Thyroid gland (tissue), 4 donors: ENCODE measurements at regions not wholly inside any gene's neighbourhood (a gene's known extent, or its start where the extent isn't known, plus 50 kb on each side); places are given as distances from the start of the nearest gene placed in this dataset.

Source experiments
- DNase-seq, 2 donors: peaks; one replicate each; pipeline ENCODE4 v3.0.0-alpha.2; 2019
- H3K27ac ChIP-seq, 3 donors: fragments of 200-600 bp; sonication (generic); 1 replicate in 2 of 3; 2 replicates in 1 of 3; pipeline ENCODE4 v1.5.1; 2016 to 2019; ENCODE audit warnings: mild to moderate bottlenecking in 1 of 3, moderate library complexity in 1 of 3
- H3K27me3 ChIP-seq: fragments of 200-600 bp; sonication (generic); one replicate; pipeline ENCODE4 v1.5.1; 2019
- H3K36me3 ChIP-seq, 2 donors: fragments of 200-600 bp; sonication (generic); one replicate each; pipeline ENCODE4 v1.5.1; 2016 to 2019
- H3K4me1 ChIP-seq, 2 donors: fragments of 200-600 bp; sonication (generic); one replicate each; pipeline ENCODE4 v1.5.1; 2017 to 2019
- H3K4me3 ChIP-seq, 3 donors: fragments of 200-600 bp; sonication (generic); replicated peaks in 1 of 3; 1 replicate in 2 of 3; 2 replicates in 1 of 3; pipeline ENCODE4 v1.5.1; 2016; ENCODE audit warnings: mild to moderate bottlenecking in 1 of 3
- H3K9me3 ChIP-seq: fragments of 200-600 bp; sonication (generic); one replicate; pipeline ENCODE4 v1.5.1; 2017
- POLR2A ChIP-seq, 2 donors: fragments of 450-650 bp; IDR thresholded peaks; one replicate each; pipeline ENCODE4 v1.6.1; 2017; ENCODE audit warnings: antibody characterized with exemption in 2 of 2, mild to moderate bottlenecking in 2 of 2, moderate library complexity in 1 of 2
- WGBS, 2 donors: methylation state at CpG; one replicate each; pipeline ENCODE4 v1.1.5; 2017; 5-methylcytosine and 5-hydroxymethylcytosine counted together
- intact Hi-C: fragments of 100-400 bp; cut with DNase I; formaldehyde crosslinking; loops from one replicate; pipeline ENCODE4 v1.15.1; 2023
- TF ChIP-seq, protein P1 (sequence below), 6 experiments: fragments of 200-600 bp in 3 of 6; fragments of 450-650 bp in 3 of 6; sonication (generic) in 3 of 6; IDR thresholded peaks; one replicate each; pipeline ENCODE4 v1.5.1; 2016 to 2019; ENCODE audit warnings: antibody characterized with exemption in 6 of 6, mild to moderate bottlenecking in 2 of 6, inconsistent platforms in 1 of 6, moderate library complexity in 1 of 6

DNA sequence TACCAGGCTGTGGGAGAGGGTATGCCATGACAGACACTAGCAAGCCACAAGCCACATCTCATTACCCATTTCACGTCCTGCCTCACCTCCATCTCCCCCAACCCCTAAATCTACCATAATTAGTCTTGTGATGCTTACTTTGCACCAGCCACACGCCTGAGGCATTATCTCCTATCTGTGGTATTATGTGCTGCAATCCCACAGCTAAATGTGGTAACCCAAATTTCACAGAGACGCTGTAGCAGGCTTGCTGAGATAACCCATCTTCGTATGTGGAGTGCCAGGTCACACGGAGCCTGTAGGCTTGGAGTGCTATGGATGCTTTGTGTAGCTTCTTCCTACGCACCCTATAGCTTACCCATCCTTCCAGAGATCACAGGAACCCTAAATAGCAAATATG is 256.7 kb upstream of the KCNH8 start:
- Histone ChIP-seq H3K4me3 (no peak overlapping the region), H3K27ac (no peak overlapping the region), H3K27me3 (no peaks in the 10 kb centered on the region), H3K9me3 (no peaks in the 10 kb centered on the region), H3K36me3 (no peaks in the 10 kb centered on the region), H3K4me1 (peaks cover 4% of the 10 kb centered on the region in 2 donors)
- TF ChIP-seq, protein P1, sequence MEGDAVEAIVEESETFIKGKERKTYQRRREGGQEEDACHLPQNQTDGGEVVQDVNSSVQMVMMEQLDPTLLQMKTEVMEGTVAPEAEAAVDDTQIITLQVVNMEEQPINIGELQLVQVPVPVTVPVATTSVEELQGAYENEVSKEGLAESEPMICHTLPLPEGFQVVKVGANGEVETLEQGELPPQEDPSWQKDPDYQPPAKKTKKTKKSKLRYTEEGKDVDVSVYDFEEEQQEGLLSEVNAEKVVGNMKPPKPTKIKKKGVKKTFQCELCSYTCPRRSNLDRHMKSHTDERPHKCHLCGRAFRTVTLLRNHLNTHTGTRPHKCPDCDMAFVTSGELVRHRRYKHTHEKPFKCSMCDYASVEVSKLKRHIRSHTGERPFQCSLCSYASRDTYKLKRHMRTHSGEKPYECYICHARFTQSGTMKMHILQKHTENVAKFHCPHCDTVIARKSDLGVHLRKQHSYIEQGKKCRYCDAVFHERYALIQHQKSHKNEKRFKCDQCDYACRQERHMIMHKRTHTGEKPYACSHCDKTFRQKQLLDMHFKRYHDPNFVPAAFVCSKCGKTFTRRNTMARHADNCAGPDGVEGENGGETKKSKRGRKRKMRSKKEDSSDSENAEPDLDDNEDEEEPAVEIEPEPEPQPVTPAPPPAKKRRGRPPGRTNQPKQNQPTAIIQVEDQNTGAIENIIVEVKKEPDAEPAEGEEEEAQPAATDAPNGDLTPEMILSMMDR (IDR thresholded peaks at IDR 0.05), result no peak
- TF ChIP-seq POLR2A (IDR thresholded peaks at IDR 0.05), result no peak
- 81 to 88% methylated on average over 6 of the region's 6 CpGs for WGBS, 2 donors
- intact Hi-C loops, result no loop called here
- DNase-seq, result no peak

DNA sequence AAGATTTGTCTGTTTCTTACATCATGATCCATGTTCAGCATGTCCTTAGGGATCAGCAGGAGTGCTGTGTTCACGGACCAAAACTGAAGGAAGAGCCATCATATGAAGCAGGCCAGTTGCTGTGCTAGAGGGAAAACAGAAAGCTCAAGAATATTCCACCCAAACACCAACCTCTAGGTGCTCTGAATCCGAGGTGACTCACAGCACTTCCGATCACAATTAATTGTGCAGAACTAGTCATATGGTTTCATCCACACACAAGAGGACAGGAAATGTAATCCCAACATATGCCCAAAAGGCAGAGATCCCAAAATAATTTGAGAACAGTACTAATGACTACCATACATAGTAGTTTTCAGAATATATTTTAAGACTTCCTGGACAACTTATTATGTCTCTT is 257.9 kb upstream of the KCNH8 start:
- 87 to 94% methylated on average over 3 of the region's 3 CpGs for WGBS, 2 donors
- no peaks in the 10 kb centered on the region for H3K27me3 ChIP-seq
- no peak overlapping the region for H3K27ac ChIP-seq
- H3K4me1 ChIP-seq, result peaks cover 4% of the 10 kb centered on the region in 2 donors
- TF ChIP-seq, protein P1 (IDR thresholded peaks at IDR 0.05), result no peak
- no peak for TF ChIP-seq POLR2A (IDR thresholded peaks at IDR 0.05)
- H3K4me3 ChIP-seq, result no peak overlapping the region
- H3K36me3 ChIP-seq, result no peaks in the 10 kb centered on the region
- H3K9me3 ChIP-seq, result no peaks in the 10 kb centered on the region
- intact Hi-C loops, result no loop called here
- no peak for DNase-seq

DNA sequence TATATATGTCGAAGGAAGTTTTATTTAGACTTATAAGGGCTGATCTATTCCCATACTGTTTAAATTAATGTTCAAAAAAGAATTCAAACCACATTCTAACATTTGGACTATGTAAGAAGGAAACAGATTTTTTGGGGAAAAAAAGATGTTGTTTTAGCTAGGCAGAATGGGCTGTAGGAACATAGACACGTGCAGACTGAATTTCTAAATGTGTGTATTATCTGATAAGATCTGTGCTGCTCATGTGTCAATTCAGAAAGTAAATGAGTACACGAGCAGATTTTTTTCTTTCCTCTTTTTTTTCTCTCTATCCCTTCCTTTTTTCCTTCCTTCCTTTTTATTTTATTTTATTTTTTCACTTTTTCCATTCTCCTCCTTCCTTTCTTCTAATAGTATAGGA is 259.5 kb upstream of the KCNH8 start:
- WGBS, 2 donors, result 51 to 55% methylated on average over 3 of the region's 3 CpGs
- no peak overlapping the region for H3K4me3 ChIP-seq
- H3K9me3 ChIP-seq, result no peaks in the 10 kb centered on the region
- intact Hi-C loops, result no loop called here
- H3K27me3 ChIP-seq, result no peaks in the 10 kb centered on the region
- H3K4me1 ChIP-seq, result peaks cover 4% of the 10 kb centered on the region in 2 donors
- DNase-seq, result no peak
- H3K36me3 ChIP-seq, result no peaks in the 10 kb centered on the region
- H3K27ac ChIP-seq, result no peak overlapping the region
- no peak for TF ChIP-seq POLR2A (IDR thresholded peaks at IDR 0.05)
- TF ChIP-seq, protein P1 (IDR thresholded peaks at IDR 0.05), result no peak

DNA sequence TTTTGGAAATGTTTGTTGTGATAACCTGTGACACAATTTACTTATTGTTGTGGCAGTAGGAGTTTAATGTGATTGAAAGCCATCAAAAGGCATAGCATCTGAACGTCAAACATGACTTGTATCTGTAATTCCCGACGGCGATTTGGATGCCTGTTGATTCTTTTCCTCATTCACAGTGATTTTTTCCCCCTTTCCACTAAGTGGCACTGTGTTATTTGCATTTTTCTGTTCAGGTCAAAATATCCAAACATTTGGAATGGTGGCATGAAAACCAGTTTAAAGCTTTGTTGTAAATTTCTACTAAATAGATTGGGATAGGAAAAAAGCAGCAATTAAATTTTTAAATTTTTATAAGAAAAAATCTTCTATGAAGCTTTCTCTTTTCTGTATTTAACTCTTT is 259.9 kb upstream of the KCNH8 start:
- Histone ChIP-seq H3K36me3 (no peaks in the 10 kb centered on the region), H3K27ac (no peak overlapping the region), H3K4me1 (peaks cover 4% of the 10 kb centered on the region in 2 donors), H3K4me3 (no peak overlapping the region), H3K27me3 (no peaks in the 10 kb centered on the region), H3K9me3 (no peaks in the 10 kb centered on the region)
- no peak for DNase-seq
- WGBS, 2 donors, result 75 to 84% methylated on average over 4 of the region's 4 CpGs
- TF ChIP-seq, protein P1 (IDR thresholded peaks at IDR 0.05), result no peak
- TF ChIP-seq POLR2A (IDR thresholded peaks at IDR 0.05), result no peak
- intact Hi-C loops, result no loop called here

DNA sequence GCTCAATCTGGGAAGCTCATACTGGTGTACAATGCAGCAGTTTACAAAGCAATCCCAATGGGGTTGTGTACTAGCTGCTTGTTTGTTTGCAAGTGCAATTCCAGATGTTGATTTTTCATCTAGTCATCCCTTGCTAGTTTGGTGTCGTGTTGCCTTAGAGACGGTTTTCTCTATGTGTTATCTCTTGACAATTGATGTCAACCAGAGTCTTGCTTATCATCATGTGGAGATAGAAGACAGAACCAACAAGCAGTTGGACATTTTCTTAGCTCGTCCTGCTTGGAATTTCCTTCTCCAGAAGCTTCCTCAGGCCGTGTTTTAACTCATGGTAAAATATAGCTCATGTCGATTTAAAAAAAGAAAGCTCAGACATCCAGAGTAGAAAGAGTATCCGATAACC is 262.0 kb upstream of the KCNH8 start:
- Histone ChIP-seq H3K9me3 (no peaks in the 10 kb centered on the region), H3K27me3 (no peaks in the 10 kb centered on the region), H3K4me1 (peaks cover 4% of the 10 kb centered on the region in 2 donors), H3K36me3 (no peaks in the 10 kb centered on the region), H3K4me3 (no peak overlapping the region), H3K27ac (no peak overlapping the region)
- TF ChIP-seq POLR2A (IDR thresholded peaks at IDR 0.05), result no peak
- intact Hi-C loops, result no loop called here
- no peak for DNase-seq
- WGBS, 2 donors, result 75 to 84% methylated on average over 6 of the region's 6 CpGs

DNA sequence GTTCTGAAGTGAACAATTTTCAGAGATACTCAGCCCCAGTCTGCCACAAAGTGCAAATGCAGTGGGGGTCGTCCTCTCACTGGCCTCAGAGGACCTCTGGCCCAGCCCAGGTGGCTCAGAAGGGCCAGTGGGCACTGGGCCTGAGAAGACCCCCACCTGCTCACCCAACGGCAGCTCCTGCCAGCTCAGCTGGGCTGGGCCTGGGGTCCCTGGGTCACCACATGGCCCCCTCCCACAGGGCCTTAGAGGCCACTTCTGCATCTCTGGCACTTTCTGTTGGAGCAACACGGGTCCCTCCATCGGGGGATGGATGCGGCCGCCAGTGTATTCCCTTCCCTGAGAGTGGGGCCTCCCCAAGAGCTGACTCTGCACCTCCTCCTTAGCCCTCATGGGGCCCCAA is 262.7 kb upstream of the KCNH8 start:
- intact Hi-C loops, result no loop called here
- no peak for DNase-seq

More for the DNA sequence above, 262.7 kb upstream of the KCNH8 start:
- H3K36me3 ChIP-seq, result no peaks in the 10 kb centered on the region
- 86 to 87% methylated on average over 6 of the region's 6 CpGs for WGBS, 2 donors
- no peaks in the 10 kb centered on the region for H3K27me3 ChIP-seq
- TF ChIP-seq, protein P1 (IDR thresholded peaks at IDR 0.05), result no peak
- no peak for TF ChIP-seq POLR2A (IDR thresholded peaks at IDR 0.05)
- no peak overlapping the region for H3K27ac ChIP-seq
- peaks cover 4% of the 10 kb centered on the region in 2 donors for H3K4me1 ChIP-seq
- no peaks in the 10 kb centered on the region for H3K9me3 ChIP-seq
- H3K4me3 ChIP-seq, result no peak overlapping the region
